ENCODE measurements at regions not wholly inside any gene's neighbourhood (a gene's known extent, or its start where the extent isn't known, plus 50 kb on each side); places are given as distances from the start of the nearest gene placed in this dataset.

DNA sequence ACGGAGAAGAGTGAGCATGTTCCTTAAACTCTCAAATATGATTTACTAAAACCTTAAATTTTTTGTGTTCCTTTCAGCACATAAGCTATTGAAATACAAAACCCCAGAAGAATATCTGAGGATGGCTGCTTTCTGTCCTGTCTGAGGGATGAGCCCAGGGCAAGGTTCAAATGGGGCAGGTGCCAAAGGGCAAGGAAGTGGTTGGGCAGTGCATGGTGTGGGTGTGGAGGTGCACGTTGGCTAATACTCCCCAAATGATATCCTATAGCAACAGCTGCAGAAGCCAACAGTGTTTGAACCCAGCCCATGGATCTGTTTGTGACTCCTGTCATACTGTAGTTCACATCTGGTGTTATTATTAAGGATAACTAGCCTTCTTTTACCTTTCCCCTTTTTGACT is 183.0 kb downstream of the CDCA7 start:
- no peak for DNase-seq
- H3K4me3 Mint-ChIP-seq (ENCODE audit: low read depth, unreplicated experiment), result no peak overlapping the region
- no peak overlapping the region for H3K27ac Mint-ChIP-seq (ENCODE audit: unreplicated experiment)
- intact Hi-C loops (cut with micrococcal nuclease; ENCODE audit: unreplicated experiment), result no loop called here
- CTCF ChIA-PET, result no interaction called here
- no peaks in the 10 kb centered on the region for H3K27me3 Mint-ChIP-seq (ENCODE audit: unreplicated experiment)
- H3K36me3 Mint-ChIP-seq (ENCODE audit: insufficient read depth, unreplicated experiment), result peaks cover 15% of the 10 kb centered on the region
- H3K4me1 Mint-ChIP-seq (ENCODE audit: low read depth, unreplicated experiment), result peaks cover 14% of the 10 kb centered on the region
- no TSS peak for BruUV-seq (replicated peaks)
- TF ChIP-seq, protein P1, sequence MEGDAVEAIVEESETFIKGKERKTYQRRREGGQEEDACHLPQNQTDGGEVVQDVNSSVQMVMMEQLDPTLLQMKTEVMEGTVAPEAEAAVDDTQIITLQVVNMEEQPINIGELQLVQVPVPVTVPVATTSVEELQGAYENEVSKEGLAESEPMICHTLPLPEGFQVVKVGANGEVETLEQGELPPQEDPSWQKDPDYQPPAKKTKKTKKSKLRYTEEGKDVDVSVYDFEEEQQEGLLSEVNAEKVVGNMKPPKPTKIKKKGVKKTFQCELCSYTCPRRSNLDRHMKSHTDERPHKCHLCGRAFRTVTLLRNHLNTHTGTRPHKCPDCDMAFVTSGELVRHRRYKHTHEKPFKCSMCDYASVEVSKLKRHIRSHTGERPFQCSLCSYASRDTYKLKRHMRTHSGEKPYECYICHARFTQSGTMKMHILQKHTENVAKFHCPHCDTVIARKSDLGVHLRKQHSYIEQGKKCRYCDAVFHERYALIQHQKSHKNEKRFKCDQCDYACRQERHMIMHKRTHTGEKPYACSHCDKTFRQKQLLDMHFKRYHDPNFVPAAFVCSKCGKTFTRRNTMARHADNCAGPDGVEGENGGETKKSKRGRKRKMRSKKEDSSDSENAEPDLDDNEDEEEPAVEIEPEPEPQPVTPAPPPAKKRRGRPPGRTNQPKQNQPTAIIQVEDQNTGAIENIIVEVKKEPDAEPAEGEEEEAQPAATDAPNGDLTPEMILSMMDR (IDR thresholded peaks at IDR 0.05; ENCODE audit: unreplicated experiment), result no peak
- H3K9me3 Mint-ChIP-seq (ENCODE audit: low read depth, unreplicated experiment), result peaks cover 14% of the 10 kb centered on the region

DNA sequence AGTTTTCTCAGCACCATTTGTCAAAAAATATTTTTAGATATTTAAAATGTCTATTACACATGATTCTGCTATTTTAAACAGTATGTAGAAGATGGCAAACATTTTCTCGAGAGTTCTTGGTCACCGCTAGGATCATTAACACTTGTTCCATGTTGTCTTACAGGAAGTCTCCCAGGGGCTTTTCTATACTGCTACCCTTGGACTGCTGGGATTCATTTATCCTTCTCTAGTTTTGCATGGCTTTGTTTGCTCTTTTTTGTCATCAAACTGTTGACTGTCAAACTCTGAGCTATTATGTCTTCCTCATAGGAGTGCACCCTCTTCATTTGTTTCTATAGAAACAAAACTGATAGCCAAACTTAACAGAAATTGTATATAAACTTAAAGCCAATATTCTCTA is 184.9 kb downstream of the CDCA7 start:
- TF ChIP-seq, protein P1 (IDR thresholded peaks at IDR 0.05; ENCODE audit: unreplicated experiment), result no peak
- intact Hi-C loops (cut with micrococcal nuclease; ENCODE audit: unreplicated experiment), result no loop called here
- CTCF ChIA-PET, result interaction anchor here (0.7 kb wide), 1 partner anchor 17 kb away, joined by 3 read pairs; no protein-coding TSS in a partner anchor
- no peak overlapping the region for H3K4me3 Mint-ChIP-seq (ENCODE audit: low read depth, unreplicated experiment)
- no peak for DNase-seq
- H3K27ac Mint-ChIP-seq (ENCODE audit: unreplicated experiment), result no peak overlapping the region
- peaks cover 8% of the 10 kb centered on the region for H3K36me3 Mint-ChIP-seq (ENCODE audit: insufficient read depth, unreplicated experiment)
- H3K9me3 Mint-ChIP-seq (ENCODE audit: low read depth, unreplicated experiment), result peaks cover 6% of the 10 kb centered on the region
- BruUV-seq (replicated peaks), result no TSS peak
- H3K4me1 Mint-ChIP-seq (ENCODE audit: low read depth, unreplicated experiment), result peaks cover 20% of the 10 kb centered on the region
- no peaks in the 10 kb centered on the region for H3K27me3 Mint-ChIP-seq (ENCODE audit: unreplicated experiment)

DNA sequence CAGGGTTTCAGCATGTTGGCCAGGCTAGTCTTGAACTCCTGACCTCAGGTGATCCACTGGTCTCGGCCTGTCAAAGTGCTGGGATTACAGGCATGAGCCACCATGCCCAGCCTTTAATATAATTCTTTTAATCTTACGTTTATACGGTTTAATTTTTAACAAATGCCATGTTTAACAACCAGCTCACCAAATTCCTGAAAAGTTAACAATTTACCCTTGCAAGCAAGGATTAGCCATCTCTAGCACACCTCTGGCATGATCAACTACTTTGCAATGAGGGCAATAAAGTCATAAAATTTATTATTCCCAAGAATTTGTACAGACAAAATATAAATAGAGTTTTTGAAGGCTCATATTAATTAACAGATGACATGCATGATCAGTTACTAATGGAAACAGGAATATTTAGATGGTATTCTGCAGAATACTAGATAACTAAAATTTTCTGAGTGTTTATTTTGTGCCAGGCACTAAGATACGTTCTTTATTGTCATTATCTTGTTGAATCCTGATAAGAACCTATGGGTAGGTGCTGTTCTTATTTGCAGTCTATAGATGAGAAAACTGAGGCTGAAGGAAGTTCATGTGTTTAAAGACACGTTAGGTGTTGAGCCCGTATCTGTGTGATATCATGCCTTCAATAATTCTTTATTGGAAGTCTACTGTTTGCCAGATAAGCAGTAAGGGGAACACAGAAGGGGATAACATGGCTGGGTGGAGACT is 190.1 kb downstream of the CDCA7 start:
- DNase-seq, result peak; percentile 36
- H3K27ac Mint-ChIP-seq (ENCODE audit: unreplicated experiment), result peak overlapping the region; percentile 84
- intact Hi-C loops (cut with micrococcal nuclease; ENCODE audit: unreplicated experiment), result no loop called here
- peaks cover 46% of the 10 kb centered on the region for H3K4me1 Mint-ChIP-seq (ENCODE audit: low read depth, unreplicated experiment)
- no peaks in the 10 kb centered on the region for H3K9me3 Mint-ChIP-seq (ENCODE audit: low read depth, unreplicated experiment)
- H3K4me3 Mint-ChIP-seq (ENCODE audit: low read depth, unreplicated experiment), result peak overlapping the region; percentile 54
- CTCF ChIA-PET, result interaction anchor here (0.6 to 1.0 kb wide), 3 partner anchors 73 to 224 kb away, joined by 3 to 4 read pairs (median 3); no protein-coding TSS in a partner anchor
- H3K27me3 Mint-ChIP-seq (ENCODE audit: unreplicated experiment), result no peaks in the 10 kb centered on the region
- no TSS peak for BruUV-seq (replicated peaks)
- peaks cover 8% of the 10 kb centered on the region for H3K36me3 Mint-ChIP-seq (ENCODE audit: insufficient read depth, unreplicated experiment)
- TF ChIP-seq, protein P1 (IDR thresholded peaks at IDR 0.05; ENCODE audit: unreplicated experiment), result no peak

DNA sequence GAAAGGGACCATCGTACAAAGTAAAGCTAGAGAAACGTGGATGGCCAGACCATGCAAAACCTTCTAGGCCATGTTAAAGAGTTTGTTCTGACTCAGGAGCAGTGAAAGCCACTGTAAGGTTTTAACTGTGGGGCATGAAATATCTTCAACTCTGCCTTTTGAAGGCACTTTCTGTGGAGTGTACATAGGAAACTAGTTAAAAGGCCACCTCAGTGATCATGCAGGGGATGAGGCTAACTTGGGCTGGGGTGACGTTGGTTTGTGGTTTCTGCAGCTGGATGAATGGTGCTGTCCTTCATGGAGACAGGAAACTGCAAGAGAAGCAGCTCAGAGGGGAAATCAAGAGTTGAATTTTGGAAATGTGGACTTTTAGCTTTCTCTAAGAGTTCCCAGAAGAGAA is 190.7 kb downstream of the CDCA7 start:
- peak; percentile 22 for DNase-seq
- Mint-ChIP-seq H3K27ac (ENCODE audit: unreplicated experiment) (peak overlapping the region; percentile 84), H3K4me3 (ENCODE audit: low read depth, unreplicated experiment) (peak overlapping the region; percentile 54), H3K36me3 (ENCODE audit: insufficient read depth, unreplicated experiment) (peaks cover 12% of the 10 kb centered on the region), H3K27me3 (ENCODE audit: unreplicated experiment) (no peaks in the 10 kb centered on the region), H3K4me1 (ENCODE audit: low read depth, unreplicated experiment) (peaks cover 46% of the 10 kb centered on the region), H3K9me3 (ENCODE audit: low read depth, unreplicated experiment) (no peaks in the 10 kb centered on the region)
- TF ChIP-seq, protein P1 (IDR thresholded peaks at IDR 0.05; ENCODE audit: unreplicated experiment), result no peak
- no TSS peak for BruUV-seq (replicated peaks)
- CTCF ChIA-PET, result no interaction called here
- intact Hi-C loops (cut with micrococcal nuclease; ENCODE audit: unreplicated experiment), result no loop called here
